Ishikawa (cell line): ENCODE measurements at regions not wholly inside any gene's neighbourhood (a gene's known extent, or its start where the extent isn't known, plus 50 kb on each side); places are given as distances from the start of the nearest gene placed in this dataset.

ENCODE experiments used
- CEBPB ChIP-seq: IDR thresholded peaks from 2 replicates; pipeline ENCODE4 v1.6.1; 2012
- CREB1 ChIP-seq: IDR thresholded peaks from 2 replicates; pipeline ENCODE4 v1.6.1; 2012; ENCODE audit warnings: low read depth
- EGR1 ChIP-seq: IDR thresholded peaks from 2 replicates; pipeline ENCODE4 v1.6.1; 2012
- EP300 ChIP-seq: IDR thresholded peaks from 2 replicates; pipeline ENCODE4 v1.6.1; 2012; ENCODE audit warnings: borderline replicate concordance
- FOXM1 ChIP-seq: IDR thresholded peaks from 2 replicates; pipeline ENCODE4 v1.6.1; 2012; ENCODE audit warnings: low read depth, borderline replicate concordance
- MAX ChIP-seq: IDR thresholded peaks from 2 replicates; pipeline ENCODE4 v1.6.1; 2012
- NFIC ChIP-seq: IDR thresholded peaks from 2 replicates; pipeline ENCODE4 v1.6.1; 2012
- RAD21 ChIP-seq: IDR thresholded peaks from 2 replicates; pipeline ENCODE4 v1.6.1; 2012; ENCODE audit warnings: low read depth
- REST ChIP-seq: IDR thresholded peaks from 2 replicates; pipeline ENCODE4 v1.6.1; 2012; ENCODE audit warnings: low read depth, mild to moderate bottlenecking
- TAF1 ChIP-seq: IDR thresholded peaks from 2 replicates; pipeline ENCODE4 v1.6.1; 2012; ENCODE audit warnings: low read depth, mild to moderate bottlenecking
- TCF12 ChIP-seq: IDR thresholded peaks from 2 replicates; pipeline ENCODE4 v1.6.1; 2012; ENCODE audit warnings: low read depth
- TEAD4 ChIP-seq: IDR thresholded peaks from 2 replicates; pipeline ENCODE4 v1.6.1; 2012
- USF1 ChIP-seq: IDR thresholded peaks from 2 replicates; pipeline ENCODE4 v1.6.1; 2012
- YY1 ChIP-seq: IDR thresholded peaks from 2 replicates; pipeline ENCODE4 v1.6.1; 2012; ENCODE audit warnings: low read depth
- ZBTB7A ChIP-seq: IDR thresholded peaks from 2 replicates; pipeline ENCODE4 v1.6.1; 2012; ENCODE audit warnings: low read depth

- no peak for TF ChIP-seq MAX
- TF ChIP-seq ZBTB7A: no peak
- TF ChIP-seq TAF1: no peak
- TF ChIP-seq FOXM1: no peak
- TF ChIP-seq NFIC: no peak
- no peak for TF ChIP-seq TCF12
- no peak for TF ChIP-seq REST
- no peak for TF ChIP-seq USF1
- no peak for TF ChIP-seq CREB1
- TF ChIP-seq TEAD4: no peak
- no peak for TF ChIP-seq EP300
- no peak for TF ChIP-seq RAD21
- no peak for TF ChIP-seq YY1
- no peak for TF ChIP-seq EGR1
- no peak for TF ChIP-seq CEBPB
Observed at GRCh38 chr5:107753427-107753826, 82.7 kb upstream of the EFNA5 start.

GRCh38 chr5:107744418-107745330 lies 73.9 kb upstream of the EFNA5 start:
- TF ChIP-seq NFIC (no peak), ZBTB7A (no peak), TCF12 (no peak), CEBPB (no peak), USF1 (no peak), RAD21 (no peak), YY1 (no peak), CREB1 (no peak), EGR1 (no peak), REST (no peak), FOXM1 (no peak), EP300 (no peak), TAF1 (no peak), MAX (no peak), TEAD4 (no peak)

GRCh38 chr5:107743373-107744000 lies 72.8 kb upstream of the EFNA5 start:
- TF ChIP-seq ZBTB7A: no peak
- TF ChIP-seq TEAD4: no peak
- no peak for TF ChIP-seq MAX

GRCh38 chr5:107739661-107740060 lies 68.9 kb upstream of the EFNA5 start:
- no peak for TF ChIP-seq ZBTB7A
- TF ChIP-seq TAF1: no peak
- TF ChIP-seq USF1: no peak

GRCh38 chr5:107736638-107737037 lies 65.9 kb upstream of the EFNA5 start:
- no peak for TF ChIP-seq YY1
- no peak for TF ChIP-seq TAF1
- no peak for TF ChIP-seq USF1
- no peak for TF ChIP-seq EGR1
- no peak for TF ChIP-seq MAX
- TF ChIP-seq CREB1: no peak
